HCT116 (cell line): ENCODE measurements at regions not wholly inside any gene's neighbourhood (a gene's known extent, or its start where the extent isn't known, plus 50 kb on each side); places are given as distances from the start of the nearest gene placed in this dataset.

Experiments
- ATAC-seq: fragments of 200-7000 bp; cut with Tn5 transposase; 2 replicates; pipeline ENCODE4 v1.9.1; 2020; ENCODE audit warnings: mild to moderate bottlenecking, moderate library complexity
- BruUV-seq: library from RNA; stranded (reverse); fragments of 400-500 nt; replicated peaks from 2 replicates; lab custom pipeline; 2021; lab: Mats Ljungman, UMichigan
- CTCF ChIA-PET: fragments of 300-600 bp; sonication (Branson Sonifier 250); formaldehyde crosslinking; loops from one replicate; lab custom pipeline; 2021; ENCODE audit warnings: antibody characterized with exemption; lab: Charles Lee
- POLR2A ChIA-PET: fragments of 300-600, 350-600 bp; sonication (Branson Sonifier 250); formaldehyde crosslinking; loops from one replicate; lab custom pipeline; 2021; ENCODE audit warnings: antibody characterized with exemption; lab: Charles Lee
- RAD21 ChIA-PET, 2 experiments: fragments of 300-600 bp; sonication (Branson Sonifier 250); formaldehyde crosslinking; loops; one replicate each; lab custom pipeline; 2023; ENCODE audit warnings: low total read pairs in 2 of 2; ENCODE audit not compliant: uncharacterized antibody in 2 of 2, unreplicated experiment in 2 of 2, low non-redundant PET in 1 of 2; lab: Charles Lee
- DNase-seq: peaks from one replicate; pipeline ENCODE4 v3.0.0-alpha.2; 2010; ENCODE audit warnings: low read depth, low spot score
- H2AFZ ChIP-seq: fragments of 200-600 bp; shearing (Covaris generic), sonication (generic); 2 replicates; pipeline ENCODE4 v1.6.1; 2017; ENCODE audit warnings: low read depth, mixed run types, mixed read lengths, antibody characterized with exemption, low read length; ENCODE audit not compliant: poor library complexity, severe bottlenecking
- H3K27ac ChIP-seq: 2 replicates; pipeline ENCODE4 v1.5.1; 2012; ENCODE audit warnings: low read depth, low read length
- H3K27me3 ChIP-seq: fragments of 200-600 bp; sonication (generic); 2 replicates; pipeline ENCODE4 v1.6.1; 2016; ENCODE audit warnings: mixed run types, low read length, mixed read lengths; ENCODE audit not compliant: insufficient read depth
- H3K36me3 ChIP-seq, 2 experiments: fragments of 200-500 bp in 1 of 2; fragments of 200-600 bp in 1 of 2; sonication (Bioruptor generic) in 1 of 2; sonication (generic) in 1 of 2; 2 replicates each; pipeline versions ENCODE4 v1.5.1 to v1.6.1; 2014 to 2016; ENCODE audit warnings: low read length in 2 of 2, inconsistent platforms in 1 of 2, mixed read lengths in 1 of 2, mixed run types in 1 of 2; ENCODE audit not compliant: insufficient read depth in 2 of 2, control insufficient read depth in 1 of 2
- H3K4me1 ChIP-seq, 2 experiments: fragments of 200-600 bp in 1 of 2; sonication (generic) in 1 of 2; 2 replicates each; pipeline versions ENCODE4 v1.5.1 to v1.6.1; 2012 to 2017; ENCODE audit warnings: low read length in 2 of 2, inconsistent platforms in 1 of 2, mild to moderate bottlenecking in 1 of 2, mixed read lengths in 1 of 2, mixed run types in 1 of 2, moderate library complexity in 1 of 2; ENCODE audit not compliant: insufficient read depth in 2 of 2, control insufficient read depth in 1 of 2
- H3K4me2 ChIP-seq: fragments of 200-600 bp; sonication (generic); 2 replicates; pipeline ENCODE4 v1.6.1; 2017; ENCODE audit warnings: mixed run types, low read length, mixed read lengths
- H3K4me3 ChIP-seq, 2 experiments: fragments of 200-600 bp in 1 of 2; sonication (generic) in 1 of 2; replicated peaks in 1 of 2; 2 replicates each; pipeline ENCODE4 v1.5.1; 2011 to 2016; ENCODE audit warnings: low read length in 2 of 2, control low read depth in 1 of 2, low read depth in 1 of 2, mild to moderate bottlenecking in 1 of 2, mixed read lengths in 1 of 2, mixed run types in 1 of 2
- H3K79me2 ChIP-seq: fragments of 200-600 bp; sonication (generic); 2 replicates; pipeline ENCODE4 v1.6.1; 2017; ENCODE audit warnings: mild to moderate bottlenecking, mixed run types, low read length, moderate library complexity, mixed read lengths; ENCODE audit not compliant: insufficient read depth
- H3K9ac ChIP-seq: fragments of 200-600 bp; sonication (generic); 2 replicates; pipeline ENCODE4 v1.6.1; 2016; ENCODE audit warnings: low read length, mixed read lengths
- H3K9me2 ChIP-seq: fragments of 200-600 bp; sonication (generic), shearing (Covaris generic); 2 replicates; pipeline ENCODE4 v1.6.1; 2017; ENCODE audit warnings: mixed run types, mild to moderate bottlenecking, moderate library complexity; ENCODE audit not compliant: insufficient read depth
- H3K9me3 ChIP-seq, 2 experiments: fragments of 200-500 bp in 1 of 2; fragments of 200-600 bp in 1 of 2; sonication (Bioruptor generic) in 1 of 2; sonication (generic) in 1 of 2; 2 replicates each; pipeline ENCODE4 v1.6.1; 2014 to 2017; ENCODE audit warnings: low read length in 2 of 2, mixed read lengths in 2 of 2, inconsistent platforms in 1 of 2, low read depth in 1 of 2, mild to moderate bottlenecking in 1 of 2, mixed run types in 1 of 2, moderate library complexity in 1 of 2; ENCODE audit not compliant: control insufficient read depth in 1 of 2, insufficient read depth in 1 of 2
- H4K20me1 ChIP-seq: fragments of 200-600 bp; sonication (generic), shearing (Covaris generic); 2 replicates; pipeline ENCODE4 v1.6.1; 2017; ENCODE audit warnings: mixed run types, mild to moderate bottlenecking, moderate library complexity; ENCODE audit not compliant: insufficient read depth
- CEBPB ChIP-seq: IDR thresholded peaks from 2 replicates; pipeline ENCODE4 v1.6.1; 2012; ENCODE audit warnings: low read depth
- EGR1 ChIP-seq: IDR thresholded peaks from 2 replicates; pipeline ENCODE4 v1.6.1; 2012; ENCODE audit warnings: low read depth
- ELF1 ChIP-seq: IDR thresholded peaks from 2 replicates; pipeline ENCODE4 v1.6.1; 2012; ENCODE audit warnings: low read depth, borderline replicate concordance
- EZH2 ChIP-seq: fragments of 200-600 bp; sonication (generic); IDR thresholded peaks from 2 replicates; pipeline ENCODE4 v1.6.1; 2017; ENCODE audit warnings: antibody characterized with exemption, mixed run types
- FOSL1 ChIP-seq: IDR thresholded peaks from 2 replicates; pipeline ENCODE4 v1.6.1; 2012; ENCODE audit warnings: low read depth
- MAX ChIP-seq: IDR thresholded peaks from 2 replicates; pipeline ENCODE4 v1.6.1; 2012
- POLR2A ChIP-seq: IDR thresholded peaks from 2 replicates; pipeline ENCODE4 v1.7.0; 2011; ENCODE audit warnings: borderline replicate concordance; ENCODE audit not compliant: insufficient read depth, insufficient read length; ENCODE audit errors: extremely low read depth
- POLR2AphosphoS5 ChIP-seq: IDR thresholded peaks from 2 replicates; pipeline ENCODE4 v1.6.1; 2011; ENCODE audit warnings: mild to moderate bottlenecking, low read depth, low read length, moderate library complexity
- SIN3A ChIP-seq: IDR thresholded peaks from 2 replicates; pipeline ENCODE4 v1.6.1; 2012; ENCODE audit warnings: low read depth
- SP1 ChIP-seq: IDR thresholded peaks from 2 replicates; pipeline ENCODE4 v1.6.1; 2012; ENCODE audit warnings: low read depth
- SRF ChIP-seq: IDR thresholded peaks from 2 replicates; pipeline ENCODE4 v1.6.1; 2012; ENCODE audit warnings: low read depth
- TCF7L2 ChIP-seq: IDR thresholded peaks from 2 replicates; pipeline ENCODE4 v1.7.0; 2011; ENCODE audit warnings: borderline replicate concordance, inconsistent platforms; ENCODE audit not compliant: insufficient read depth, insufficient read length; ENCODE audit errors: extremely low read depth
- YY1 ChIP-seq: IDR thresholded peaks from 2 replicates; pipeline ENCODE4 v1.6.1; 2011; ENCODE audit warnings: low read length, low read depth, moderate library complexity, mild to moderate bottlenecking; ENCODE audit not compliant: insufficient replicate concordance; ENCODE audit errors: extremely low read depth
- ZBTB33 ChIP-seq: IDR thresholded peaks from 2 replicates; pipeline ENCODE4 v1.6.1; 2011; ENCODE audit warnings: mild to moderate bottlenecking, low read length, moderate library complexity; ENCODE audit not compliant: insufficient replicate concordance; ENCODE audit errors: extremely low read depth
- ZFX ChIP-seq: fragments of 450-650 bp; IDR thresholded peaks from 2 replicates; pipeline ENCODE4 v1.6.1; 2017
- ZNF274 ChIP-seq: fragments of 200-500 bp; sonication (Bioruptor generic); IDR thresholded peaks from 2 replicates; pipeline ENCODE4 v1.6.1; 2014; ENCODE audit warnings: mild to moderate bottlenecking, low read depth, low read length, inconsistent platforms
- intact Hi-C: fragments of 100-400 bp; cut with micrococcal nuclease; formaldehyde crosslinking; loops from 2 replicates; pipeline ENCODE4 v1.10.0; 2022

- intact Hi-C loops: no loop called here
- Histone ChIP-seq H2AFZ (no peak overlapping the region), H3K4me3 (no peak overlapping the region), H3K9ac (no peak overlapping the region), H3K4me1 (no peaks in the 10 kb centered on the region), H3K27ac (no peak overlapping the region), H4K20me1 (no peaks in the 10 kb centered on the region), H3K9me3 (no peaks in the 10 kb centered on the region), H3K4me2 (no peak overlapping the region), H3K36me3 (no peaks in the 10 kb centered on the region; a peak in 1 of 4 replicates), H3K9me2 (no peaks in the 10 kb centered on the region), H3K27me3 (no peaks in the 10 kb centered on the region), H3K79me2 (no peaks in the 10 kb centered on the region)
- ChIA-PET RAD21 (no interaction called here), POLR2A (no interaction called here), CTCF (no interaction called here)
- TF ChIP-seq ZNF274 (no peak), CEBPB (no peak), ZBTB33 (no peak), SRF (no peak), SP1 (no peak), POLR2AphosphoS5 (no peak), EZH2 (no peak)
- ATAC-seq: no peak
- DNase-seq: no peak
- BruUV-seq: no TSS peak
Measured at GRCh38 chr6:86516087-86516486, 421.2 kb upstream of the HTR1E start.

- no peak for DNase-seq
- H4K20me1 ChIP-seq: no peaks in the 10 kb centered on the region
- H3K36me3 ChIP-seq: no peaks in the 10 kb centered on the region
- H3K4me1 ChIP-seq: no peaks in the 10 kb centered on the region
- H3K4me2 ChIP-seq: no peak overlapping the region
- no peak overlapping the region for H2AFZ ChIP-seq
- ChIA-PET POLR2A (no interaction called here), RAD21 (no interaction called here), CTCF (no interaction called here)
- H3K27me3 ChIP-seq: no peaks in the 10 kb centered on the region
- BruUV-seq: no TSS peak
- H3K27ac ChIP-seq: no peak overlapping the region
- H3K9ac ChIP-seq: no peak overlapping the region
- ATAC-seq: no peak
- no peaks in the 10 kb centered on the region for H3K9me2 ChIP-seq
- H3K4me3 ChIP-seq: no peak overlapping the region
- intact Hi-C loops: no loop called here
- H3K79me2 ChIP-seq: no peaks in the 10 kb centered on the region
- no peaks in the 10 kb centered on the region for H3K9me3 ChIP-seq
- TF ChIP-seq TCF7L2 (no peak), MAX (no peak), ZFX (no peak), CEBPB (no peak), ELF1 (no peak), FOSL1 (no peak), ZBTB33 (no peak), POLR2A (no peak), YY1 (no peak), SIN3A (no peak), EGR1 (no peak)
Measured at GRCh38 chr6:86511962-86512361, 425.4 kb upstream of the HTR1E start.
